DOHH2 (cell line): ENCODE measurements at regions not wholly inside any gene's neighbourhood (a gene's known extent, or its start where the extent isn't known, plus 50 kb on each side); places are given as distances from the start of the nearest gene placed in this dataset.

Experiments used
- CTCF ChIP-seq: fragments of 200-600 bp; sonication (generic); IDR thresholded peaks from one replicate; pipeline ENCODE4 v1.5.1; 2014; ENCODE audit warnings: antibody characterized with exemption, mild to moderate bottlenecking, low read depth, low read length; ENCODE audit not compliant: poor library complexity, severe bottlenecking
- EZH2phosphoT487 ChIP-seq: fragments of 200-600 bp; sonication (generic); IDR thresholded peaks from 2 replicates; pipeline ENCODE4 v1.6.1; 2017; ENCODE audit warnings: borderline replicate concordance, mild to moderate bottlenecking, antibody characterized with exemption, low read length, moderate library complexity, mixed read lengths

GRCh38 chr11:70506658-70506970 lies 108.3 kb downstream of the CTTN start:
- no peak for TF ChIP-seq CTCF
- no peak for TF ChIP-seq EZH2phosphoT487
